HG03342 (cell line): ENCODE measurements at regions not wholly inside any gene's neighbourhood (a gene's known extent, or its start where the extent isn't known, plus 50 kb on each side); places are given as distances from the start of the nearest gene placed in this dataset.

Source experiments
- ATAC-seq: cut with Tn5 transposase; IDR thresholded peaks from one replicate; pipeline ENCODE4 v1.9.1; 2021; ENCODE audit warnings: mild to moderate bottlenecking, moderate library complexity; ENCODE audit not compliant: unreplicated experiment

DNA sequence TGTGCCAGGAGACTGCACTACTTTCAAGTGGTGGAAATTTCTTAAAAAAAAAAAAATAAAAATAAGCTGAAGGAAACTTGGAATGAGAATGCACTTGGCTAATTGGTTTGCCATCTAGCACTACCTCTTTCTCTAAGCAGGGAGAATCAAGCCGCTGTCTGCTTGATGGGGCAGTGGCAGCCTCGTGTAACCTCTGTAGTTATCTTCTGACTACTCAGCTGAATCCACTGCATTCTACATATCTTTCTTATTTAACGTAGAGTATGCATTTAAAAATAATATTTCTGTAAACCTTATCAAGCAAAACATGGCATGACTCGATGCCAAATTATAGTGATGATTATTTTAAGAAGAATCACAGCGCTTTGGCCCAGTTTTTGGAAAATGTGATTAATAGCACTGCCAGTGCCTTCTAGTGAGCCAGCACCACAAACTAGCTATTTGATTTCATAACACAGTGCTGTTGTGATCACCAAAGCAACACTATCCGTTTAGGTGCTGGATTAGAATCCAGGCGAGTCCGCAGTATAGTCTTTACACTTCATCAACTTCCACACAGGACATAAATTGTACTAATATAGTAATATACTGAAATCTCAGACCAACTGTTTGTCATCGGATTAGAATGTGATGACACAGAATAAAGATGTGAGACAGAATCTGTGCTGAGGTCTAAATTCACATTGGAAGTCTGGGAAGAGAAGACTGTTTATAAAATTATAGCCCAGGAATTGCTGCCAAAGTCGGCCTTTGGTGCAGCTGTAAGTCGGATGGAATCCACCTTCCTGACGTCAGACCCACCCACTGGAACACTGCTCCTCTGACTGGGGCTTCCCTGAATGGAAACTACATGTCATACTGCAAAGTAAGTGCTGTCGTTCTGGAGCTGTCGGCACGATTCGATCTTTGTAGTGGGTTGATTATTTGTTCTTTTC lies 136.5 kb upstream of the ETAA1 start:
- ATAC-seq = no peak

DNA sequence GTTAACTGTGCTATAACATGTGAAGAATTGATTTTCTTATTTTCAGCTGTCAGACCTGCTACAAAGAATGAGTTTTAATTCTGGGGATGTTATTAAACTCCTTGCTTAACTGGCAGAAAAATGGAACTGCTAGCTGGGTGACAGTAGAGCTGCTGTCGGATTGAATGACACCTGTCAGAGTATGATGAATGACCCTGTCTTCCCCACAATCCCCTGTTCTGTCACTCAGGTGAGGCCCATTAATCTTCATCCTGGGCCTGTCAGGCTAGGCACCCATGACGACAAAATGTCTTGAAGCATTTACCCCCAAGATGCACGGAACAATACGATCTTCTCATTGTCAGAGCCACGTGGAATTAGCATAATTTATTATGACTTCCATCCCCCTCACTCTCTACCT lies 129.9 kb upstream of the ETAA1 start:
- ATAC-seq = no peak

DNA sequence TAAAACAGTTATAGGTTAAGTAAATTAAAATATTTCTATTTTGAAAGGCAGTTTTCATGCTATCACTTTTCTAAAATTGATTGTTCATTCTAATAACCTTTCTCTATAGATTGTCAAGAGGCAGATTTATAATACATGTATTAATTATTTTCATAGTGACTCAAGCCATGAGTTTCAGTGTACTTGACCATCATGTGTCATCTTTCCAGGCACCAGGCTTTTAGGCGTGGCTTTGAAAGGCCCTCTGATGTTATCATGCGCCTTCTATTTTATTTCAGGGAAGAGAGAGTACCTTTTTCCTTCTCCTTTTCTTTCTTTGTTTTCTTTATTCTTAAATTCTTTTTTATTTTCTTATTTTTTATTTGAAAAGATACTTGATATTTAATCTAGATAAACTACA lies 128.3 kb upstream of the ETAA1 start:
- no peak for ATAC-seq

DNA sequence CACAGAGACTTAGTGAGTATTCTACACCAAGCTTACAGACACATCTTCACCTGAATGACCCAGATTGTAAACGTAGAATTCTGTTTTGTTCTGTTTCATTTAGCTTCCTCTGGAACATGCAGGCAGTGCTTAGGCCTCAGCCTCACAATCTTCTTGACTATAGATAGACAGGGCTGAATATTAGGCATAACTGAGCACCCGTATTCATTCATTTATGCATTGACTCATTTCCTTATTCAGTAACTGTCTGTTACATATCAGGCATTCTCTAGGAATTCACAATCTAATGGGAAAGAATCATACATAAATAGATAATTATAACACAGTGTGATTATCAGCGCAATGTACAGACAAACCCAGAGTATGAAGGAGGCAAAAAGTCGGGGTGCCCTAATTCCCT lies 124.9 kb upstream of the ETAA1 start:
- ATAC-seq = no peak

- ATAC-seq = no peak
Measured at GRCh38 chr2:67277450-67277849, 119.7 kb upstream of the ETAA1 start.

DNA sequence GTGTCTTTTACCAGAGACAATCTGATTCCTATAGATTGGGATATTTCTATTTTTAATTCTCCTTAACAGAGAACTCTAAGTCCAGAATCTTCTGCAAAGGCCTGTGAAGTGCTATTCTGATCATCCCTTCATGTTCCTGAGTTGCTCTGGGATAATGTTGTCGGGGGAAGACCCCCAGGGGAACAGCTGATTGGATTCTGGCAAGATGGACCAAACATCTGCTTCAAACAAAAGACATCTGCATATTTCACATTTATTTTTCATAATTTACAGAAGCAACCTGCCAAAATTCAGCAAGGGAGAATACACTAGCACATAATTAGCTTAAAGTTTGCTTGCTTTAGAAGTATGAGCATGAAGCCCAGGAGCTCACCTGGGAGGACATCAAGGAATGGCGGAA lies 116.0 kb upstream of the ETAA1 start:
- ATAC-seq = no peak

DNA sequence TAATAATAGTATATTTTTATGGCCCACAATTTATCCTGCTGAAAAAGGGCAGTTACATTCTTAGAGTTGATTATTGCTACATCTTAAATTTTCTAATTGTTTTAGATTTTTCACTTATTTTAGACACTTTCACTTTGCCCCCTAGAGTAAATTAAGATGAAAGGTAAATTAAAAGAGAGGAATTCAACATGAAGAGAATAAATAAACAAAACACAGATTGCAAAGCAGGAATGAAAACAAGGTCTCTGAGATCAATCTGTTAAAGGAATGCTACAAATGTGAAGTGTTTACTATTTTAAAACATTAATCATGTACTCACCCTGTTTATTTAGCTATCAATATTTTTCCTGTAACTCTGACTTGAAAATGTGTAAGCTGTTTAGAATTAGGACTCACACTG lies 113.5 kb upstream of the ETAA1 start:
- no peak for ATAC-seq

DNA sequence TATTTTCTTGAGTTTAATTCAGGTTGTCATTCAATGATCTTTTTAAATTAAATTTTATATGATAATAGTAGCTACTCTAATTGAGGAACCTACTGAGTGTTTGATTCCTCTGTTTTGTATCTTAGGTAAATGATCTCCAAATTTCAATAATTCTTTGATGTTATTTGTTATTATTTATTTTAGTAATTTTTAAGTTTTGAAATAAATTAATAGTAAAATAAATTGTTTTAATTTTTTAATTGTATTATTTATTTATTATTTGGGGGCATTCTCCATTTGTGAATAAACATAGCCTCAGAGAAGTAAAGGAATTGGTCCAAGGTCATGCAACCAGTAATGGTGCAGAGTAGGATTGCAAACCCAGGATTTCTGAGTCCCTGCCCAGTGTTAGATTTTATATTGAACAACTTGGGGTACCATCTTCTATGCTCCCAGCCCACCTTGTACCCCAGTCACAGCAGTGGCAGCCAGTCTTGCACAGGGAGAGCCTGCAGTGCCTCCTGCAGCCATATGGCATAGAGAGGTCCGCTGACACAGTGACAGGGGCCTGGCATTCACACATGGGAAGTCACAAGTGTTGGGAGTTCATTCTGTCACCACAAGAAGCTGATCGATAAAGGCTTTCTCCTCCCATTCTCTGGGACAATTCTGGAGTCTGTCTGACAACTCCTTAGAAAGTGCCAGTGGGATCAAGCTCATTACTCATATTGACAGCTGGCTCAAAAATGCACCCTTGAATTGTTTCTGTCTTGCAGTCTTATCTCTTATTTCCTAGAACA lies 110.0 kb upstream of the ETAA1 start:
- ATAC-seq = no peak

DNA sequence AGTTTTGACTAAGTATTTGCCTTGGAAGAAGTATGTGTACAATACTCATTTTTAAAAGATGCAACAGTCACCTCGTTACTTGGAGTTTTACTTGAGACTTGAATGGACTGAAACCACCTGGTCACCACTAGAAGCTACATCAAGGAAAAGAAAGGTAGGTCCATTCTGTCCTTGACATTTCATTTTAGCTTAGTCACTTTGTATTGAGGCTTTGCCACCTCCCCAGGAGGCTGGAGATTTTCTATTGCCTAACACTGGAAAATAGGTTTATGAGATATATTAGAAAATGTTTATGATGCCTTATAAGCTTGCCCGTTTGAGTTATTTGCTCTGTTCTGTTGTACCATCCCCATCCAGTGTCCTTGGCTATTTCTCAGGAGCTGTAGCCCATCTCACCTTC lies 107.9 kb upstream of the ETAA1 start:
- no peak for ATAC-seq

GRCh38 chr2:67289921-67290371 lies 107.2 kb upstream of the ETAA1 start:
- ATAC-seq = no peak

DNA sequence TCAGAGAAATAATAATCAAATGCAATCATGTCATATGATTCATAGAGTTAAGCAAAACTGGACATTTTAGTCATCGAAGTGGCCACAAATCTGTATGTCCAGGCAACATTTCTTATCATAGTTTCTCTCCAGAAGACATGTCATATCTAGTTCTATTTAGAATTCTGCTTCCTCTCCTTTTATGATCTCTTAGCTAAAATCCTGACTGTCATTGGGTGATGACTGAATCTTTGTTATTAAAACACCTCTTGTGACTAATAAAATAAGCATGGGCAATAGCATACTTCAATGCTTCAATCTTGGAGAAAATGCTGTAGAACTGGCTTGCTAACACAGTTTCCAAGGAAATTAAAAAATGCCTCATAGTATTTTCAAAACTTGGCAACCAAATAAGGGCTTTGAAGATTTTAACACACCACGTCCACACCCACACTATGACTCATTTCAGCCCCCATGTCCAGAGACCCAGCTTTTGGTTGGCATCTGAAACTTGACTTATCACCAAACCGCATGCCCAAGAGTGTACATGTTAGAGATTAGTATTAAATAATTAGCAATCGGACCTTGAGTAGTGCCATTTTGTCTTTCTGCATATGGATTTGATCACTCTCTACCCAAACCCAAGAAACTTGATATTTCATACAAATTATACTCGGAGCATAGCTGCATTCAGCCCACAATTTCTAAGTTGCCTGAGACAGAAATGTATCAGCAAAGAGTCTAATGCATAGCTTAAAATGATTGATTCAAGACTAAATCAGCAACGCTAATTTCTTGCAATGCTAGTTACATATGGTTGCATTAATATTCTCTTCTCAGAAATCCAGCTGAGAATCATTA lies 106.5 kb upstream of the ETAA1 start:
- no peak for ATAC-seq

DNA sequence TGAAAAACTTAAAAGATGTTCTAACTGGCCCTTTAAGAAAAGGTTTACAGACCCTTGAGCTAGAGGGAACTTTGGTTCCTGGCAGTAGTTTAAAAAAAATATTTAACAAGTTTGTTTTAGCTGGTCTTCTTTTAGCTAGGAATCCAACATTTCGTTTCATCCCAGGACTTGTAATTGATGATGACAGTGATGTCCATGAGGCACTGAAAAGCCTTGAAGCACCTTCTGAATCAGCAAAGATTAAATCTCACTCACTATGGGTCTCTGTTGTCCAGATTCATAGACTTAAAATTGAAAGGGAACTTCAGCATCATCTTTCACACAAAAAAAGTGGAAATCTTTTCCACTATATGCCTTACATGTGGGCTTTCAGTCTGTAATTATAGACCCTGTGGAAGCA lies 102.9 kb upstream of the ETAA1 start:
- ATAC-seq = no peak

- no peak for ATAC-seq
Measured at GRCh38 chr2:67295406-67295805, 101.7 kb upstream of the ETAA1 start.

DNA sequence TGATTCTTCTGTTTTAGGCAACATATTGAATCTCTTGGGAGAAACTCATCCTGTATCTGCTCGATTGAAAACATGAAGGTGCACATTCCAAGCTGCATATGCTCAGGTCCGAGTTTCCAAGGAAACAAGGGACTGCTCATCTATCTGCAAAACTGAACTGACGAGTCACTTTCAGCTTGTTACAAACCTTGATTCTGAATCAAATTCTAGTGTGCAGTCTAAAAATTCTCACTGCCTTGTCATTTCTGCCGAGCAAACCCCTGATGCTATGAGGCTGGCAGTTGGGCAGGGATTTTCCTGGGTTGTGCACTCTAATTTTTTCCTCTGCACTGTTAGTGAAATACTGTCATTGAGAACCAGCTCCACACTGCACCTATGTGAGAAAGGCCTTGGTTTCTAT lies 101.3 kb upstream of the ETAA1 start:
- ATAC-seq = no peak

DNA sequence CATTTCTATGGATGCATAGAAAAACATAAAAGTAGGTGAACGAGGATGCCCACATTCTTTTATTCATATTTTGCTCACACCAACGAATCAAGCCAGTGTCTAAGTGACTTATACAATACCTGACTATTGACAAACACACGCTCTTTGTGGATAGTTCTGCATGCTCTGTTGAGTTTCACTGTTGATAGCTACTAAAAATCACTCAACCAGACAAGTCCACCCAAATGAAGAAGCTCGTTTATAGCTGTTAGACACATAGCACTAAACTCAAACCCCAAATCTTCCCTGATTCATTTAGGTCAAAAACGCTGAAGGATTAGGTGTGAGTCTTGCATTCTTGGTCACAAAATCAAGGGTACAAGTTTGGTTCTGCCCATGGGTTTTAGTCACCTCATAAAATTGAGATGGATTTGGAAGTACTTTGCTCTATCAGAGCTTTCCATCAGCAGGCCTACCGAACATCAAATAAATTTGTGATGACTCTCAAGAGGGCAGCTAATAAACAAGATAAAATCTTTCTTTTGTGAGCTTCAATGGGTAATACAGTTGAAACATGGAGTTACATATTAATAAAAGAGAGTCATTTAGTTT lies 92.7 kb upstream of the ETAA1 start:
- ATAC-seq = no peak

DNA sequence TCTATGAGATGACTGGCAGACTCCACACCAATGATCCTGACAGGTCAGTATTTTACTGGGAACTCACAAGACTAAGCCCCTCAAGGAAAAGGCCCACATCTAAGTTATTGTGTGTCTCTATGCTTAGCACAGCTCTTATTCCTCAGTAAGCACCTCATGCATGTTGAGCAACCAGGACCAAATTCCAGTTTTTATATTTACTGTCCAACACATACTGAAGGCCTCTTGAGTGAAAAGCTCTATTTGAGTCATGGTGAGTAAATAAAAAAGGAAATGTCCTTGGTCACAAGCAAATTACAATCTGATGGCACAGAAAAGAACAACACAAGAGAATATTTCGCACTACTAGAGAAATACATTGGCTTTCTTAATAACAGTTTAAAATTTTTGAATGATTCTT lies 87.9 kb upstream of the ETAA1 start:
- ATAC-seq = no peak

GRCh38 chr2:67311536-67311935 lies 85.6 kb upstream of the ETAA1 start:
- no peak for ATAC-seq

- ATAC-seq = no peak
Measured at GRCh38 chr2:67312871-67313270, 84.3 kb upstream of the ETAA1 start.

DNA sequence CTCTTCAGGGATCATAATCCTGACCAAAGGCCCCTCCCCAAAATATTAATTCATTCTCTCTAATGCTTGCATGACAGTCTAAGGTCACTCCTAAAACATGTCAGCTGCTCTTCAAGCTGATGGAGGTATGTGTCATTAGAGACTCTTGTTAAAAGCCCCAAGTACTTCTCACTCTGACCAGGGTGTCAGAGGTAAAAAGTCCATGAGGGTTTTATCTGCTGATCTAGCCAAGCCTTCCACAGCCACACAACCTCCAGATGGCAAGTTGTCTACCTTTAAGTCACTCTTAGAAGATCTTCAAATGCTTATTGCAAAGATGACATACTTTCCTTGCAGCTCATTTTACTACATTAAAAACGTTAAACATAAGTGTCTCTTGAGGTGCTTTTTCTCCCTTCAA lies 83.6 kb upstream of the ETAA1 start:
- no peak for ATAC-seq

GRCh38 chr2:67318031-67318430 lies 79.1 kb upstream of the ETAA1 start:
- ATAC-seq = no peak

GRCh38 chr2:67318563-67318962 lies 78.6 kb upstream of the ETAA1 start:
- no peak for ATAC-seq
